SK-N-SH treated with all-trans-retinoic acid at 6 μM for 48 hours (cell line): ENCODE measurements at regions not wholly inside any gene's neighbourhood (a gene's known extent, or its start where the extent isn't known, plus 50 kb on each side); places are given as distances from the start of the nearest gene placed in this dataset.

Source experiments
- ATAC-seq: fragments of 200-7000 bp; cut with Tn5 transposase; 3 replicates; pipeline ENCODE4 v1.9.1; 2020; ENCODE audit warnings: mild to moderate bottlenecking, moderate library complexity
- ARNTL ChIP-seq: fragments of 450-650 bp; formaldehyde crosslinking; IDR thresholded peaks from 2 replicates; pipeline ENCODE4 v1.5.0; 2020; ENCODE audit warnings: low read depth, mild to moderate bottlenecking, moderate library complexity, borderline replicate concordance
- CREB5 ChIP-seq: fragments of 250-450 bp; sonication (Bioruptor Pico); IDR thresholded peaks from 2 replicates; pipeline ENCODE4 v1.5.1; 2020; ENCODE audit warnings: low read depth, mild to moderate bottlenecking, moderate library complexity
- CSDC2 ChIP-seq: fragments of 250-450 bp; sonication (Bioruptor Pico); IDR thresholded peaks from 2 replicates; pipeline ENCODE4 v1.5.0; 2020; ENCODE audit warnings: mild to moderate bottlenecking, moderate library complexity
- CSRNP3 ChIP-seq: fragments of 250-450 bp; sonication (Bioruptor Pico); IDR thresholded peaks from 2 replicates; pipeline ENCODE4 v1.5.1; 2021; ENCODE audit warnings: mild to moderate bottlenecking, moderate library complexity
- ESRRG ChIP-seq: fragments of 250-450 bp; sonication (Bioruptor Pico); IDR thresholded peaks from 2 replicates; pipeline ENCODE4 v1.6.1; 2021; ENCODE audit warnings: mild to moderate bottlenecking
- ISL1 ChIP-seq: fragments of 250-450 bp; sonication (Bioruptor Pico); IDR thresholded peaks from 2 replicates; pipeline ENCODE4 v2.1.2; 2022; ENCODE audit warnings: mild to moderate bottlenecking, moderate library complexity
- OSR1 ChIP-seq: fragments of 250-450 bp; sonication (Bioruptor Pico); IDR thresholded peaks from 2 replicates; pipeline ENCODE4 v1.8.0; 2022; ENCODE audit warnings: moderate library complexity, mild to moderate bottlenecking, inconsistent platforms
- PATZ1 ChIP-seq: fragments of 250-450 bp; sonication (Bioruptor Pico); IDR thresholded peaks from 2 replicates; pipeline ENCODE4 v1.8.0; 2020; ENCODE audit warnings: mild to moderate bottlenecking, moderate library complexity, borderline replicate concordance
- POU6F1 ChIP-seq: fragments of 250-450 bp; sonication (Bioruptor Pico); IDR thresholded peaks from 2 replicates; pipeline ENCODE4 v1.8.0; 2021; ENCODE audit warnings: low read depth, mild to moderate bottlenecking, moderate library complexity, borderline replicate concordance
- PPARA ChIP-seq: fragments of 250-450 bp; sonication (Bioruptor Pico); IDR thresholded peaks from 2 replicates; pipeline ENCODE4 v1.5.0; 2020; ENCODE audit warnings: mild to moderate bottlenecking, borderline replicate concordance
- RARB ChIP-seq: fragments of 250-450 bp; sonication (Bioruptor Pico); IDR thresholded peaks from 2 replicates; pipeline ENCODE4 v1.8.0; 2021; ENCODE audit warnings: mild to moderate bottlenecking, moderate library complexity
- SNAI2 ChIP-seq: fragments of 250-450 bp; sonication (Bioruptor Pico); IDR thresholded peaks from 2 replicates; pipeline ENCODE4 v1.5.0; 2020; ENCODE audit warnings: mild to moderate bottlenecking, moderate library complexity
- TCF4 ChIP-seq: fragments of 250-450 bp; sonication (Bioruptor Pico); IDR thresholded peaks from 2 replicates; pipeline ENCODE4 v1.8.0; 2021; ENCODE audit warnings: mild to moderate bottlenecking, moderate library complexity, borderline replicate concordance
- ZC3H10 ChIP-seq: fragments of 250-450 bp; sonication (Bioruptor Pico); IDR thresholded peaks from 2 replicates; pipeline ENCODE4 v1.5.1; 2021; ENCODE audit warnings: mild to moderate bottlenecking, moderate library complexity
- ZFP3 ChIP-seq: fragments of 250-450 bp; sonication (Bioruptor Pico); IDR thresholded peaks from 2 replicates; pipeline ENCODE4 v1.5.0; 2020; ENCODE audit warnings: mild to moderate bottlenecking, moderate library complexity
- ZFP30 ChIP-seq: fragments of 450-650 bp; formaldehyde crosslinking; IDR thresholded peaks from 2 replicates; pipeline ENCODE4 v1.5.0; 2022; ENCODE audit warnings: mild to moderate bottlenecking, moderate library complexity
- ZNF565 ChIP-seq: fragments of 450-650 bp; formaldehyde crosslinking; conservative IDR thresholded peaks from 2 replicates; pipeline ENCODE4 v1.5.0; 2020; ENCODE audit warnings: low read depth, mild to moderate bottlenecking, moderate library complexity
- ZNF8 ChIP-seq: fragments of 450-650 bp; formaldehyde crosslinking; IDR thresholded peaks from 2 replicates; pipeline ENCODE4 v1.5.0; 2020; ENCODE audit warnings: mild to moderate bottlenecking, moderate library complexity

- ATAC-seq: no peak
- TF ChIP-seq PPARA (CRISPR knock-in tag) (no peak), ZC3H10 (CRISPR knock-in tag) (no peak), CSDC2 (CRISPR knock-in tag) (no peak), PATZ1 (CRISPR knock-in tag) (no peak), CREB5 (CRISPR knock-in tag) (no peak), ESRRG (CRISPR knock-in tag) (no peak), CSRNP3 (no peak), ZNF565 (CRISPR knock-in tag) (no peak), POU6F1 (no peak), SNAI2 (no peak), ISL1 (CRISPR knock-in tag) (no peak), TCF4 (CRISPR knock-in tag) (no peak), ARNTL (no peak)
Measured at GRCh38 chr5:162842727-162843126, 594.7 kb upstream of the CCNG1 start.

- ATAC-seq: no peak
- TF ChIP-seq PATZ1 (CRISPR knock-in tag) (no peak), ARNTL (no peak), SNAI2 (no peak), CSRNP3 (no peak)
Measured at GRCh38 chr5:162852134-162852533, 585.3 kb upstream of the CCNG1 start.

GRCh38 chr5:162858770-162859169 is 578.6 kb upstream of the CCNG1 start:
- no peak for ATAC-seq
- TF ChIP-seq OSR1 (CRISPR knock-in tag) (no peak), CSRNP3 (no peak), RARB (CRISPR knock-in tag) (no peak), ZFP30 (no peak), ZC3H10 (CRISPR knock-in tag) (no peak), ZNF8 (CRISPR knock-in tag) (no peak), ZFP3 (CRISPR knock-in tag) (no peak), ISL1 (CRISPR knock-in tag) (no peak), TCF4 (CRISPR knock-in tag) (no peak), SNAI2 (no peak)
